PC-9 (cell line): ENCODE measurements at regions not wholly inside any gene's neighbourhood (a gene's known extent, or its start where the extent isn't known, plus 50 kb on each side); places are given as distances from the start of the nearest gene placed in this dataset.
"Not testable (repeated sequence)": the region's sequence is repeated elsewhere in the genome, so short reads cannot be mapped to it uniquely, and the experiment has no call there.

ENCODE experiments used
- BruUV-seq: library from RNA; stranded (reverse); fragments of 400-500 nt; replicated peaks from 2 replicates; lab custom pipeline; 2021; lab: Mats Ljungman, UMichigan
- CTCF ChIA-PET: fragments of 300-600 bp; sonication (Branson Sonifier 250); formaldehyde crosslinking; loops from one replicate; lab custom pipeline; 2022; ENCODE audit warnings: antibody characterized with exemption; lab: Charles Lee
- POLR2A ChIA-PET: fragments of 300-600 bp; sonication (Branson Sonifier 250); formaldehyde crosslinking; loops from one replicate; lab custom pipeline; 2022; ENCODE audit warnings: antibody characterized with exemption; ENCODE audit not compliant: unreplicated experiment; lab: Charles Lee
- DNase-seq, 2 experiments: peaks; one replicate each; pipeline versions ENCODE4 v3.0.0 to v3.0.0-alpha.2; 2015 to 2022; ENCODE audit warnings: mixed read lengths in 1 of 2
- H2AFZ ChIP-seq: fragments of 200-600 bp; sonication (generic); 2 replicates; pipeline ENCODE4 v1.8.1; 2017; ENCODE audit warnings: antibody characterized with exemption
- H3F3A ChIP-seq: fragments of 200-600 bp; sonication (generic); 2 replicates; pipeline ENCODE4 v1.8.1; 2017; ENCODE audit warnings: antibody characterized with exemption, mild to moderate bottlenecking, low read depth; ENCODE audit not compliant: insufficient read depth
- H3K27ac ChIP-seq: fragments of 200-600 bp; sonication (generic); 2 replicates; pipeline ENCODE4 v1.6.1; 2016; ENCODE audit warnings: mixed run types
- H3K27me3 ChIP-seq: fragments of 200-600 bp; sonication (generic); 2 replicates; pipeline ENCODE4 v1.6.1; 2016; ENCODE audit warnings: low read depth, mixed run types; ENCODE audit not compliant: insufficient read depth
- H3K36me3 ChIP-seq: fragments of 200-600 bp; sonication (generic); 2 replicates; pipeline ENCODE4 v1.6.1; 2016; ENCODE audit warnings: low read depth, mixed run types
- H3K4me1 ChIP-seq: fragments of 200-600 bp; sonication (generic); replicated peaks from 2 replicates; pipeline ENCODE4 v1.6.1; 2016; ENCODE audit warnings: mixed run types; ENCODE audit not compliant: insufficient read depth
- H3K4me2 ChIP-seq: fragments of 200-600 bp; sonication (generic); 2 replicates; pipeline ENCODE4 v1.6.1; 2017; ENCODE audit warnings: mixed run types
- H3K4me3 ChIP-seq: fragments of 200-600 bp; sonication (generic); 2 replicates; pipeline ENCODE4 v1.6.1; 2016; ENCODE audit warnings: mixed run types
- H3K79me2 ChIP-seq: fragments of 200-600 bp; sonication (generic); 2 replicates; pipeline ENCODE4 v1.6.1; 2017; ENCODE audit warnings: low read depth, mixed run types
- H3K9me2 ChIP-seq: fragments of 200-600 bp; sonication (generic); 2 replicates; pipeline ENCODE4 v1.8.1; 2017; ENCODE audit warnings: mild to moderate bottlenecking; ENCODE audit not compliant: insufficient read depth
- H3K9me3 ChIP-seq: fragments of 200-600 bp; sonication (generic); 2 replicates; pipeline ENCODE4 v1.8.1; 2016; ENCODE audit warnings: low read depth; ENCODE audit not compliant: insufficient read depth
- H4K20me1 ChIP-seq: fragments of 200-600 bp; sonication (generic); 2 replicates; pipeline ENCODE4 v1.8.1; 2017; ENCODE audit not compliant: insufficient read depth
- CTCF ChIP-seq: fragments of 200-600 bp; sonication (generic); conservative IDR thresholded peaks from 2 replicates; pipeline ENCODE4 v1.6.1; 2017; ENCODE audit warnings: mixed run types, antibody characterized with exemption, mild to moderate bottlenecking, moderate library complexity
- EZH2 ChIP-seq: fragments of 200-600 bp; sonication (generic); IDR thresholded peaks from 2 replicates; pipeline ENCODE4 v1.8.0; 2017; ENCODE audit warnings: antibody characterized with exemption, low read depth
- intact Hi-C: fragments of 100-400 bp; cut with micrococcal nuclease; formaldehyde crosslinking; loops from one replicate; pipeline ENCODE4 v1.10.0; 2022; ENCODE audit not compliant: unreplicated experiment

- no peaks in the 10 kb centered on the region for H3K9me3 ChIP-seq
- H3K27me3 ChIP-seq = no peaks in the 10 kb centered on the region
- no peaks in the 10 kb centered on the region for H3K79me2 ChIP-seq
- ChIA-PET POLR2A (no interaction called here), CTCF (no interaction called here)
- no peaks in the 10 kb centered on the region for H4K20me1 ChIP-seq
- H3K4me3 ChIP-seq = no peak overlapping the region
- TF ChIP-seq EZH2 (no peak), CTCF (no peak)
- H3F3A ChIP-seq = no peaks in the 10 kb centered on the region
- no TSS peak for BruUV-seq
- intact Hi-C loops = no loop called here
- no peak overlapping the region for H3K4me2 ChIP-seq
- no peak overlapping the region for H2AFZ ChIP-seq
- H3K4me1 ChIP-seq = no peaks in the 10 kb centered on the region
- H3K36me3 ChIP-seq = no peaks in the 10 kb centered on the region
- no peaks in the 10 kb centered on the region for H3K9me2 ChIP-seq
- DNase-seq = no peak
- no peak overlapping the region for H3K27ac ChIP-seq
These were observed 253.8 kb upstream of the MGMT start for GRCh38 chr10:129213256-129213655.

GRCh38 chr10:129213996-129214395, 253.0 kb upstream of the MGMT start:
- intact Hi-C loops, H3K9me3 ChIP-seq, H3K27me3 ChIP-seq, DNase-seq, POLR2A ChIA-PET, H4K20me1 ChIP-seq, H3K79me2 ChIP-seq, H3K4me1 ChIP-seq, H3K4me2 ChIP-seq, H3K4me3 ChIP-seq, H3K36me3 ChIP-seq, H3F3A ChIP-seq, CTCF ChIA-PET, H3K9me2 ChIP-seq, H2AFZ ChIP-seq, H3K27ac ChIP-seq, BruUV-seq: not testable (repeated sequence)

- no peak for TF ChIP-seq EZH2
- TF ChIP-seq CTCF = no peak
- no peaks in the 10 kb centered on the region for H3K4me1 ChIP-seq
- H3K4me3 ChIP-seq = no peak overlapping the region
- no peaks in the 10 kb centered on the region for H3K9me2 ChIP-seq
- H3K4me2 ChIP-seq = no peak overlapping the region
- BruUV-seq = no TSS peak
- no peaks in the 10 kb centered on the region for H4K20me1 ChIP-seq
- H3F3A ChIP-seq = no peaks in the 10 kb centered on the region
- no peak for DNase-seq
- no peaks in the 10 kb centered on the region for H3K36me3 ChIP-seq
- no peaks in the 10 kb centered on the region for H3K79me2 ChIP-seq
- ChIA-PET POLR2A (no interaction called here), CTCF (no interaction called here)
- peaks cover 9% of the 10 kb centered on the region; the same call in 1 of the 2 replicates for H3K27me3 ChIP-seq
- no peak overlapping the region for H3K27ac ChIP-seq
- no peaks in the 10 kb centered on the region for H3K9me3 ChIP-seq
- intact Hi-C loops = no loop called here
- no peak overlapping the region for H2AFZ ChIP-seq
These were observed 247.7 kb upstream of the MGMT start for GRCh38 chr10:129219364-129219763.

GRCh38 chr10:129222436-129222835, 244.6 kb upstream of the MGMT start:
- H3K27ac ChIP-seq = no peak overlapping the region
- H4K20me1 ChIP-seq = no peaks in the 10 kb centered on the region
- ChIA-PET CTCF (no interaction called here), POLR2A (no interaction called here)
- intact Hi-C loops = no loop called here
- no peaks in the 10 kb centered on the region for H3K4me1 ChIP-seq
- H2AFZ ChIP-seq = no peak overlapping the region
- no peaks in the 10 kb centered on the region for H3F3A ChIP-seq
- no peaks in the 10 kb centered on the region for H3K9me2 ChIP-seq
- no peaks in the 10 kb centered on the region for H3K79me2 ChIP-seq
- no peaks in the 10 kb centered on the region for H3K9me3 ChIP-seq
- H3K27me3 ChIP-seq = peaks cover 9% of the 10 kb centered on the region; the same call in 1 of the 2 replicates
- no peak overlapping the region for H3K4me2 ChIP-seq
- H3K36me3 ChIP-seq = no peaks in the 10 kb centered on the region
- no peak for DNase-seq
- no peak overlapping the region for H3K4me3 ChIP-seq
- no peak for TF ChIP-seq EZH2
- no peak for TF ChIP-seq CTCF
- BruUV-seq = no TSS peak
